ENCODE measurements at regions not wholly inside any gene's neighbourhood (a gene's known extent, or its start where the extent isn't known, plus 50 kb on each side); places are given as distances from the start of the nearest gene placed in this dataset.

- no peaks in the 10 kb centered on the region for H3K79me2 ChIP-seq (ENCODE audit: control insufficient read depth, insufficient read depth, low read length)
- no peak overlapping the region for H3K9ac ChIP-seq (ENCODE audit: low read length)
- H2AFZ ChIP-seq (ENCODE audit: insufficient read depth, low read depth, low read length, poor library complexity, severe bottlenecking), result no peak overlapping the region
- Mint-ChIP-seq H3K27me3 (no peaks in the 10 kb centered on the region), H3K27ac (no peak overlapping the region), H3K4me1 (no peaks in the 10 kb centered on the region), H3K9me3 (ENCODE audit: insufficient read depth) (peaks cover 3% of the 10 kb centered on the region), H3K4me3 (no peak overlapping the region)
- H3K27ac ChIP-seq (ENCODE audit: low read length in 2 of 2), result no peak overlapping the region
- no peaks in the 10 kb centered on the region for H3K4me1 ChIP-seq (ENCODE audit: control insufficient read depth in 2 of 2, insufficient read depth in 2 of 2, low read length in 2 of 2)
- no peaks in the 10 kb centered on the region for H4K20me1 ChIP-seq (ENCODE audit: control insufficient read depth, insufficient read depth, low read length, poor library complexity, severe bottlenecking)
- TF ChIP-seq, protein P1, sequence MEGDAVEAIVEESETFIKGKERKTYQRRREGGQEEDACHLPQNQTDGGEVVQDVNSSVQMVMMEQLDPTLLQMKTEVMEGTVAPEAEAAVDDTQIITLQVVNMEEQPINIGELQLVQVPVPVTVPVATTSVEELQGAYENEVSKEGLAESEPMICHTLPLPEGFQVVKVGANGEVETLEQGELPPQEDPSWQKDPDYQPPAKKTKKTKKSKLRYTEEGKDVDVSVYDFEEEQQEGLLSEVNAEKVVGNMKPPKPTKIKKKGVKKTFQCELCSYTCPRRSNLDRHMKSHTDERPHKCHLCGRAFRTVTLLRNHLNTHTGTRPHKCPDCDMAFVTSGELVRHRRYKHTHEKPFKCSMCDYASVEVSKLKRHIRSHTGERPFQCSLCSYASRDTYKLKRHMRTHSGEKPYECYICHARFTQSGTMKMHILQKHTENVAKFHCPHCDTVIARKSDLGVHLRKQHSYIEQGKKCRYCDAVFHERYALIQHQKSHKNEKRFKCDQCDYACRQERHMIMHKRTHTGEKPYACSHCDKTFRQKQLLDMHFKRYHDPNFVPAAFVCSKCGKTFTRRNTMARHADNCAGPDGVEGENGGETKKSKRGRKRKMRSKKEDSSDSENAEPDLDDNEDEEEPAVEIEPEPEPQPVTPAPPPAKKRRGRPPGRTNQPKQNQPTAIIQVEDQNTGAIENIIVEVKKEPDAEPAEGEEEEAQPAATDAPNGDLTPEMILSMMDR (IDR thresholded peaks at IDR 0.05), result no peak
- TF ChIP-seq EZH2 (IDR thresholded peaks at IDR 0.05; ENCODE audit: borderline replicate concordance, insufficient read depth, low read depth, low read length, poor library complexity, severe bottlenecking), result no peak
- no peak for DNase-seq
- peaks cover 0 to 8% (median 1%) of the 10 kb centered on the region in 3 donors for H3K9me3 ChIP-seq (ENCODE audit: control extremely low read depth in 1 of 3, control insufficient read depth in 2 of 3, insufficient read depth in 1 of 3, low read length in 2 of 3)
- H3K4me3 ChIP-seq (ENCODE audit: control extremely low read depth in 1 of 5, extremely low read depth in 1 of 5, insufficient read depth in 1 of 5, low read depth in 2 of 5, low read length in 4 of 5), result no peak overlapping the region
- intact Hi-C loops (cut with micrococcal nuclease), result no loop called here
- no peak for ATAC-seq (ENCODE audit: low read depth)
- WGBS (ENCODE audit: insufficient coverage), result 57% methylated on average over 5 of the region's 5 CpGs
- H3K27me3 ChIP-seq (replicated peaks in 1 of 4; ENCODE audit: control extremely low read depth in 1 of 4, control insufficient read depth in 3 of 4, insufficient read depth in 4 of 4, low read length in 3 of 4), result no peaks in the 10 kb centered on the region
- POLR2A ChIA-PET, result no interaction called here
- H3K36me3 ChIP-seq (replicated peaks in 1 of 2; ENCODE audit: control extremely low read depth in 1 of 2, control insufficient read depth in 1 of 2, extremely low read depth in 1 of 2, insufficient read depth in 2 of 2, low read length in 1 of 2), result no peaks in the 10 kb centered on the region
- CTCF ChIA-PET, result no interaction called here
- H3K4me2 ChIP-seq (replicated peaks; ENCODE audit: low read depth, low read length, poor library complexity, severe bottlenecking), result no peak overlapping the region
These were observed 338.9 kb upstream of the MBL2 start for GRCh38 chr10:53111529-53111928.

DNA sequence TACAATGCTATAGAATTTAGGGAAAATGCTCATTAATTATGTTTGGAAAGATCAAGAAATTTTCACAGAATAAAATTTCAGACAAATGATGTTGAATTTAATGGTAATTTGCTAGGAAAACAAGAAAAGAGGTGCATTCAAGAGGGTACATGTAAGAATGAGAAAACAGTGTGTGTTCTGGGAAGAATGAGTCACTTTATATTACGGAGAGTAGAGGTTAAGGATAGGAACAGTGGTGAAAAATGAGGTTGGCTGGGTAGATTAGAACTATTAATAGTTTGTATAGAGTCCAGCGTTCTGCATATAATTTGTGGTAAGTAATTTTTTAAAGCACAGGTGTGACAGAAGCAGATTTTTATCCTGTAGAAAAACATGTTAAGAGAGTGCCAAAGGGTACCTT lies 336.7 kb upstream of the MBL2 start:
- Histone ChIP-seq H3K27me3 (replicated peaks in 1 of 4; ENCODE audit: control extremely low read depth in 1 of 4, control insufficient read depth in 3 of 4, insufficient read depth in 4 of 4, low read length in 3 of 4) (no peaks in the 10 kb centered on the region), H3K36me3 (replicated peaks in 1 of 2; ENCODE audit: control extremely low read depth in 1 of 2, control insufficient read depth in 1 of 2, extremely low read depth in 1 of 2, insufficient read depth in 2 of 2, low read length in 1 of 2) (no peaks in the 10 kb centered on the region), H2AFZ (ENCODE audit: insufficient read depth, low read depth, low read length, poor library complexity, severe bottlenecking) (no peak overlapping the region), H3K9me3 (ENCODE audit: control extremely low read depth in 1 of 3, control insufficient read depth in 2 of 3, insufficient read depth in 1 of 3, low read length in 2 of 3) (peaks cover 0 to 8% (median 1%) of the 10 kb centered on the region in 3 donors), H3K27ac (ENCODE audit: low read length in 2 of 2) (no peak overlapping the region), H3K4me2 (replicated peaks; ENCODE audit: low read depth, low read length, poor library complexity, severe bottlenecking) (no peak overlapping the region), H3K79me2 (ENCODE audit: control insufficient read depth, insufficient read depth, low read length) (no peaks in the 10 kb centered on the region), H3K4me3 (ENCODE audit: control extremely low read depth in 1 of 5, extremely low read depth in 1 of 5, insufficient read depth in 1 of 5, low read depth in 2 of 5, low read length in 4 of 5) (no peak overlapping the region), H3K4me1 (ENCODE audit: control insufficient read depth in 2 of 2, insufficient read depth in 2 of 2, low read length in 2 of 2) (no peaks in the 10 kb centered on the region), H3K9ac (ENCODE audit: low read length) (no peak overlapping the region), H4K20me1 (ENCODE audit: control insufficient read depth, insufficient read depth, low read length, poor library complexity, severe bottlenecking) (no peaks in the 10 kb centered on the region)
- Mint-ChIP-seq H3K27me3 (no peaks in the 10 kb centered on the region), H3K4me1 (no peaks in the 10 kb centered on the region), H3K9me3 (ENCODE audit: insufficient read depth) (no peaks in the 10 kb centered on the region), H3K4me3 (no peak overlapping the region), H3K27ac (no peak overlapping the region)
- WGBS (ENCODE audit: insufficient coverage), result 84% methylated on average over 2 of the region's 2 CpGs
- ChIA-PET CTCF (no interaction called here), POLR2A (no interaction called here)
- TF ChIP-seq, protein P1 (IDR thresholded peaks at IDR 0.05), result no peak
- no peak for TF ChIP-seq EZH2 (IDR thresholded peaks at IDR 0.05; ENCODE audit: borderline replicate concordance, insufficient read depth, low read depth, low read length, poor library complexity, severe bottlenecking)
- DNase-seq (no peak), ATAC-seq (ENCODE audit: low read depth) (no peak)
- intact Hi-C loops (cut with micrococcal nuclease), result no loop called here

All from B cell (primary cell).